B cell (primary cell): ENCODE measurements at regions not wholly inside any gene's neighbourhood (a gene's known extent, or its start where the extent isn't known, plus 50 kb on each side); places are given as distances from the start of the nearest gene placed in this dataset.

Experiments
- ATAC-seq: fragments of 200-7000 bp; cut with Tn5 transposase; one replicate; pipeline ENCODE4 v1.10.0; 2021; ENCODE audit warnings: low read depth, mild to moderate bottlenecking, moderate number of reproducible peaks, moderate library complexity
- CTCF ChIA-PET: fragments of 350-600 bp; sonication (Branson Sonifier 250); formaldehyde crosslinking; loops from one replicate; lab custom pipeline; 2021; ENCODE audit warnings: antibody characterized with exemption, inconsistent platforms; lab: Charles Lee
- POLR2A ChIA-PET: fragments of 350-600 bp; sonication (Branson Sonifier 250); formaldehyde crosslinking; loops from one replicate; lab custom pipeline; 2021; ENCODE audit warnings: antibody characterized with exemption; lab: Charles Lee
- DNase-seq: peaks from one replicate; pipeline ENCODE4 v3.0.0; 2013
- H2AFZ ChIP-seq: 2 replicates; pipeline ENCODE4 v1.6.1; 2012; ENCODE audit warnings: mild to moderate bottlenecking, low read depth, low read length; ENCODE audit not compliant: insufficient read depth, poor library complexity, severe bottlenecking
- H3K27ac ChIP-seq, 2 donors: 1 replicate in 1 of 2; 2 replicates in 1 of 2; pipeline ENCODE4 v1.5.1; 2012 to 2013; ENCODE audit warnings: low read length in 2 of 2, mild to moderate bottlenecking in 2 of 2, moderate library complexity in 1 of 2
- H3K27me3 ChIP-seq, 4 experiments: fragments of 200-600 bp in 1 of 4; sonication (generic) in 1 of 4; replicated peaks in 1 of 4; 1 replicate in 2 of 4; 2 replicates in 2 of 4; pipeline versions ENCODE4 v1.6.1 to v1.7.0; 2013 to 2016; ENCODE audit warnings: low read length in 3 of 4, mild to moderate bottlenecking in 2 of 4, mixed read lengths in 1 of 4, moderate library complexity in 1 of 4; ENCODE audit not compliant: insufficient read depth in 4 of 4, control insufficient read depth in 3 of 4; ENCODE audit errors: control extremely low read depth in 1 of 4
- H3K36me3 ChIP-seq, 2 experiments: replicated peaks in 1 of 2; 1 replicate in 1 of 2; 2 replicates in 1 of 2; pipeline versions ENCODE4 v1.6.1 to v1.7.1; 2013; ENCODE audit warnings: low read length in 1 of 2; ENCODE audit not compliant: insufficient read depth in 2 of 2, control insufficient read depth in 1 of 2; ENCODE audit errors: control extremely low read depth in 1 of 2, extremely low read depth in 1 of 2
- H3K4me1 ChIP-seq, 2 donors: fragments of 200-600 bp in 1 of 2; sonication (generic) in 1 of 2; 1 replicate in 1 of 2; 2 replicates in 1 of 2; pipeline versions ENCODE4 v1.5.1 to v1.6.1; 2013 to 2017; ENCODE audit warnings: low read length in 2 of 2; ENCODE audit not compliant: control insufficient read depth in 2 of 2, insufficient read depth in 2 of 2
- H3K4me2 ChIP-seq: replicated peaks from 2 replicates; pipeline ENCODE3; 2012; ENCODE audit warnings: mild to moderate bottlenecking, low read depth, low read length; ENCODE audit not compliant: poor library complexity, severe bottlenecking
- H3K4me3 ChIP-seq, 5 experiments: fragments of 200-600 bp in 1 of 5; sonication (generic) in 1 of 5; 1 replicate in 3 of 5; 2 replicates in 2 of 5; pipeline versions ENCODE4 v1.5.1 to v1.7.0; 2011 to 2016; ENCODE audit warnings: low read length in 4 of 5, mild to moderate bottlenecking in 4 of 5, low read depth in 2 of 5, control low read depth in 1 of 5, moderate library complexity in 1 of 5; ENCODE audit not compliant: insufficient read depth in 1 of 5; ENCODE audit errors: control extremely low read depth in 1 of 5, extremely low read depth in 1 of 5
- H3K79me2 ChIP-seq: fragments of 200-600 bp; sonication (generic); one replicate; pipeline ENCODE4 v1.6.0; 2016; ENCODE audit warnings: low read length; ENCODE audit not compliant: control insufficient read depth, insufficient read depth
- H3K9ac ChIP-seq: fragments of 200-600 bp; sonication (generic); 2 replicates; pipeline ENCODE4 v1.6.1; 2017; ENCODE audit warnings: mild to moderate bottlenecking, low read length, moderate library complexity
- H3K9me3 ChIP-seq, 3 donors: one replicate each; pipeline versions ENCODE4 v1.6.1 to v1.7.1; 2013; ENCODE audit warnings: low read length in 2 of 3; ENCODE audit not compliant: control insufficient read depth in 2 of 3, insufficient read depth in 1 of 3; ENCODE audit errors: control extremely low read depth in 1 of 3
- H4K20me1 ChIP-seq: 2 replicates; pipeline ENCODE4 v1.6.0; 2012; ENCODE audit warnings: mild to moderate bottlenecking, low read length; ENCODE audit not compliant: insufficient read depth, control insufficient read depth, poor library complexity, severe bottlenecking
- H3K27ac Mint-ChIP-seq: one replicate; pipeline ENCODE4 v1.8.0; 2021; ENCODE audit warnings: mixed read lengths
- H3K27me3 Mint-ChIP-seq: one replicate; pipeline ENCODE4 v1.8.0; 2021; ENCODE audit warnings: mixed read lengths
- H3K4me1 Mint-ChIP-seq: one replicate; pipeline ENCODE4 v1.8.0; 2021; ENCODE audit warnings: mixed read lengths
- H3K4me3 Mint-ChIP-seq: one replicate; pipeline ENCODE4 v1.8.0; 2021; ENCODE audit warnings: mixed read lengths
- H3K9me3 Mint-ChIP-seq: one replicate; pipeline ENCODE4 v1.8.0; 2022; ENCODE audit warnings: mixed read lengths; ENCODE audit not compliant: insufficient read depth
- EZH2 ChIP-seq: IDR thresholded peaks from 2 replicates; pipeline ENCODE4 v1.6.1; 2012; ENCODE audit warnings: borderline replicate concordance, low read depth, mild to moderate bottlenecking, moderate library complexity, low read length; ENCODE audit not compliant: insufficient read depth, poor library complexity, severe bottlenecking
- WGBS: methylation state at CpG from one replicate; pipeline ENCODE4 v1.1.5; 2013; ENCODE audit warnings: missing lambda C conversion rate; ENCODE audit not compliant: insufficient coverage; 5-methylcytosine and 5-hydroxymethylcytosine counted together
- intact Hi-C: fragments of 100-400 bp; cut with micrococcal nuclease; formaldehyde crosslinking; loops from one replicate; pipeline ENCODE4 v1.10.0; 2022
- TF ChIP-seq, protein P1 (sequence below): fragments of 200-600 bp; IDR thresholded peaks from one replicate; pipeline ENCODE4 v1.8.0; 2022; ENCODE audit warnings: antibody characterized with exemption, mild to moderate bottlenecking

DNA sequence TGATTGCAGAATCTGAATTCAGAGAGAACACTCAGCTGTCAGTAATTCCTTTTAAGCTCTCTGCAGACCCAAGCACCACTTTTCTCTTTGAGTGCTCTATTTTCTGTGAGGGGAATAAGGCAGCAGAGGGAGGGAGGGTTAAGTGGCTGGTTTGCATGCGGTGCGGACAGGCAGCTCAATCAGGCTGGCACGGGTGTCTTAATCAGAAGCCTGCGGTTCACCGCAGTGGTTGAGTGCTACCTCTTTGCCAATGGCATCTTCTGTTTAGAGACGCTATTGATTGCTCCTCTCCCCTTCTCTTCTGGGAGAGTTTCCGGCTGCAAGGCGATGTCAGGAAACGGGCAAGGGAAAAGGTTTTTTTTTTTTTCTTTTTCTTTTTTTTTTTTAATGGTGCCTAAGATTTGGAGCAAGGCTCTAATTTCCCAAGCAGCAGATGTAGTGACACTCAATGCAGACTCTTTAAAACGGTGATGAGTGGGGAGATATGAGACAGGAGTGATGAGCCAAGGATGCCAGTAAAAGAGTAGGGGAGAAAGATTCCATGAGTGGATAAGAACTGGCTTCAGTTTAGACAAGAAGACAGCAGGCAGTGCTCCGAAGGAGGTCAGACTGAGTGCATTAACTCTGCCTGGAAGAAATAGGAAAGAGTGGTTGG is 533.7 kb upstream of the SEL1L start:
- H3K4me2 ChIP-seq: no peak overlapping the region
- ChIA-PET POLR2A (no interaction called here), CTCF (no interaction called here)
- DNase-seq (no peak), ATAC-seq (no peak)
- H3K9me3 ChIP-seq: peaks cover 0 to 6% (median 0%) of the 10 kb centered on the region in 3 donors
- 67% methylated on average over 2 of the region's 11 CpGs for WGBS
- Mint-ChIP-seq H3K4me1 (no peaks in the 10 kb centered on the region), H3K4me3 (no peak overlapping the region), H3K9me3 (peaks cover 2% of the 10 kb centered on the region), H3K27ac (no peak overlapping the region), H3K27me3 (no peaks in the 10 kb centered on the region)
- H3K4me1 ChIP-seq: no peaks in the 10 kb centered on the region
- H4K20me1 ChIP-seq: no peaks in the 10 kb centered on the region
- no peak for TF ChIP-seq EZH2
- TF ChIP-seq, protein P1, sequence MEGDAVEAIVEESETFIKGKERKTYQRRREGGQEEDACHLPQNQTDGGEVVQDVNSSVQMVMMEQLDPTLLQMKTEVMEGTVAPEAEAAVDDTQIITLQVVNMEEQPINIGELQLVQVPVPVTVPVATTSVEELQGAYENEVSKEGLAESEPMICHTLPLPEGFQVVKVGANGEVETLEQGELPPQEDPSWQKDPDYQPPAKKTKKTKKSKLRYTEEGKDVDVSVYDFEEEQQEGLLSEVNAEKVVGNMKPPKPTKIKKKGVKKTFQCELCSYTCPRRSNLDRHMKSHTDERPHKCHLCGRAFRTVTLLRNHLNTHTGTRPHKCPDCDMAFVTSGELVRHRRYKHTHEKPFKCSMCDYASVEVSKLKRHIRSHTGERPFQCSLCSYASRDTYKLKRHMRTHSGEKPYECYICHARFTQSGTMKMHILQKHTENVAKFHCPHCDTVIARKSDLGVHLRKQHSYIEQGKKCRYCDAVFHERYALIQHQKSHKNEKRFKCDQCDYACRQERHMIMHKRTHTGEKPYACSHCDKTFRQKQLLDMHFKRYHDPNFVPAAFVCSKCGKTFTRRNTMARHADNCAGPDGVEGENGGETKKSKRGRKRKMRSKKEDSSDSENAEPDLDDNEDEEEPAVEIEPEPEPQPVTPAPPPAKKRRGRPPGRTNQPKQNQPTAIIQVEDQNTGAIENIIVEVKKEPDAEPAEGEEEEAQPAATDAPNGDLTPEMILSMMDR: no peak
- H3K9ac ChIP-seq: no peak overlapping the region
- no peak overlapping the region for H3K27ac ChIP-seq
- H3K4me3 ChIP-seq: no peak overlapping the region
- no peaks in the 10 kb centered on the region for H3K79me2 ChIP-seq
- H3K36me3 ChIP-seq: no peaks in the 10 kb centered on the region
- H3K27me3 ChIP-seq: no peaks in the 10 kb centered on the region
- H2AFZ ChIP-seq: no peak overlapping the region
- intact Hi-C loops: no loop called here

DNA sequence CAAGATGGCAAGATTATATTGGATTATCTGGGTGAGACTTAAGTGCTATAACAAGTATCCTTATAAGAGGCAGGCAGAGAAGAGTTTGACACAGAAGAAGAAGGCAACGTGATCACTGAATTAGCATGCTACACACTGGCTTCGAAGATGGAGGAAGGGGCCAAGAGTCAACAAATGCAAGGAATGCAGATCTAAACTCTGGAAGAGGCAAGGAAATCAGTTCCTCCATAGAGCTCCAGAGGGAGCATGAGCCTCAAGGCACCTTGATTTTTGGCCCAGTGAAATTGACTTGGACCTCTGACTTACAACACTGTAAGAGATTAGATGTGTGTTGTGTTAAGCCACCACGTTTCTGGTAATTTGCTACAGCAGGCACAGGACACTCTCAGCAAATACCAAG is 536.4 kb upstream of the SEL1L start:
- H3K79me2 ChIP-seq: no peaks in the 10 kb centered on the region

More for the DNA sequence above, 536.4 kb upstream of the SEL1L start:
- H4K20me1 ChIP-seq: no peaks in the 10 kb centered on the region
- H3K9ac ChIP-seq: no peak overlapping the region
- H3K27ac ChIP-seq: no peak overlapping the region
- no peaks in the 10 kb centered on the region for H3K27me3 Mint-ChIP-seq
- ChIA-PET CTCF (no interaction called here), POLR2A (no interaction called here)
- peaks cover 2% of the 10 kb centered on the region for H3K9me3 Mint-ChIP-seq
- intact Hi-C loops: no loop called here
- TF ChIP-seq, protein P1: no peak
- TF ChIP-seq EZH2: no peak
- H3K36me3 ChIP-seq: no peaks in the 10 kb centered on the region
- H3K27ac Mint-ChIP-seq: no peak overlapping the region
- DNase-seq: no peak
- peaks cover 0 to 6% (median 0%) of the 10 kb centered on the region in 3 donors for H3K9me3 ChIP-seq
- no peak overlapping the region for H3K4me3 ChIP-seq
- no peaks in the 10 kb centered on the region for H3K27me3 ChIP-seq
- no peaks in the 10 kb centered on the region for H3K4me1 Mint-ChIP-seq
- no peak overlapping the region for H2AFZ ChIP-seq
- no peak overlapping the region for H3K4me3 Mint-ChIP-seq
- H3K4me2 ChIP-seq: no peak overlapping the region
- ATAC-seq: no peak
- 89% methylated on average over 2 of the region's 3 CpGs for WGBS
- no peaks in the 10 kb centered on the region for H3K4me1 ChIP-seq
